GM21723 (cell line): ENCODE measurements at regions not wholly inside any gene's neighbourhood (a gene's known extent, or its start where the extent isn't known, plus 50 kb on each side); places are given as distances from the start of the nearest gene placed in this dataset.

ENCODE experiments used
- ATAC-seq: cut with Tn5 transposase; IDR thresholded peaks from one replicate; pipeline ENCODE4 v1.9.1; 2021; ENCODE audit warnings: mild to moderate bottlenecking, moderate library complexity; ENCODE audit not compliant: unreplicated experiment

GRCh38 chr4:123966990-123967769 lies 570.6 kb downstream of the SPRY1 start:
- no peak for ATAC-seq

GRCh38 chr4:123972031-123972430 lies 575.4 kb downstream of the SPRY1 start:
- ATAC-seq, result no peak

GRCh38 chr4:123974386-123975149 lies 578.0 kb downstream of the SPRY1 start:
- ATAC-seq, result no peak

GRCh38 chr4:123976285-123976684 lies 579.7 kb downstream of the SPRY1 start:
- no peak for ATAC-seq

- no peak for ATAC-seq
These were observed 580.2 kb downstream of the SPRY1 start for GRCh38 chr4:123976819-123977218.

- no peak for ATAC-seq
These were observed 581.1 kb downstream of the SPRY1 start for GRCh38 chr4:123977641-123978081.

GRCh38 chr4:123978637-123979036 lies 582.0 kb downstream of the SPRY1 start:
- no peak for ATAC-seq

GRCh38 chr4:123980736-123981300 lies 584.2 kb downstream of the SPRY1 start:
- ATAC-seq, result no peak

- ATAC-seq, result no peak
These were observed 588.3 kb downstream of the SPRY1 start for GRCh38 chr4:123984886-123985285.

GRCh38 chr4:123986268-123986798 lies 589.7 kb downstream of the SPRY1 start:
- ATAC-seq, result no peak

- no peak for ATAC-seq
These were observed 590.8 kb downstream of the SPRY1 start for GRCh38 chr4:123987408-123987807.

- no peak for ATAC-seq
These were observed 593.8 kb downstream of the SPRY1 start for GRCh38 chr4:123990310-123990870.

GRCh38 chr4:123994917-123995316 lies 598.3 kb downstream of the SPRY1 start:
- ATAC-seq, result peak; percentile 53

GRCh38 chr4:123995936-123996335 lies 599.3 kb downstream of the SPRY1 start:
- ATAC-seq, result no peak

- ATAC-seq, result no peak
These were observed 600.3 kb downstream of the SPRY1 start for GRCh38 chr4:123996718-123997510.

- no peak for ATAC-seq
These were observed 601.3 kb downstream of the SPRY1 start for GRCh38 chr4:123997776-123998449.

- no peak for ATAC-seq
These were observed 603.6 kb downstream of the SPRY1 start for GRCh38 chr4:124000233-124000632.

GRCh38 chr4:124015766-124016165 lies 619.2 kb downstream of the SPRY1 start:
- ATAC-seq, result no peak

- no peak for ATAC-seq
These were observed 620.7 kb downstream of the SPRY1 start for GRCh38 chr4:124017185-124017785.
